WTC11 (cell line): ENCODE measurements at regions not wholly inside any gene's neighbourhood (a gene's known extent, or its start where the extent isn't known, plus 50 kb on each side); places are given as distances from the start of the nearest gene placed in this dataset.

ENCODE experiments used
- ATAC-seq: fragments of 200-7000 bp; cut with Tn5 transposase; 2 replicates; pipeline ENCODE4 v1.10.0; 2021; ENCODE audit warnings: mild to moderate bottlenecking, moderate library complexity
- CTCF ChIA-PET: fragments of 300-600 bp; sonication (Branson Sonifier 250); formaldehyde crosslinking; loops from one replicate; lab custom pipeline; 2021; ENCODE audit warnings: antibody characterized with exemption; lab: Charles Lee
- POLR2A ChIA-PET: fragments of 350-600 bp; sonication (Branson Sonifier 250); formaldehyde crosslinking; loops from one replicate; lab custom pipeline; 2021; ENCODE audit warnings: antibody characterized with exemption; lab: Charles Lee
- DNase-seq: peaks from one replicate; pipeline ENCODE4 v3.0.0; 2021; ENCODE audit warnings: low spot score
- H3K27ac Mint-ChIP-seq: 2 replicates; pipeline ENCODE4 v1.8.0; 2021; ENCODE audit warnings: mixed read lengths
- H3K27me3 Mint-ChIP-seq: 2 replicates; pipeline ENCODE4 v1.8.0; 2021; ENCODE audit warnings: low read depth, mild to moderate bottlenecking, moderate library complexity, mixed read lengths
- H3K36me3 Mint-ChIP-seq: 2 replicates; pipeline ENCODE4 v1.8.0; 2021; ENCODE audit warnings: mixed read lengths
- H3K4me1 Mint-ChIP-seq: 2 replicates; pipeline ENCODE4 v1.8.0; 2022; ENCODE audit warnings: mixed read lengths
- H3K4me3 Mint-ChIP-seq: 2 replicates; pipeline ENCODE4 v1.8.0; 2021; ENCODE audit warnings: mild to moderate bottlenecking, moderate library complexity, mixed read lengths
- H3K9me3 Mint-ChIP-seq: 2 replicates; pipeline ENCODE4 v1.8.0; 2021; ENCODE audit warnings: mixed read lengths
- AFF4 ChIP-seq: sonication (generic); formaldehyde crosslinking; IDR thresholded peaks from 2 replicates; pipeline ENCODE4 v1.8.1; 2023; ENCODE audit warnings: mild to moderate bottlenecking, missing genetic modification reagents, borderline replicate concordance
- CDX4 ChIP-seq: fragments of 250-450 bp; sonication (Bioruptor Pico); IDR thresholded peaks from 2 replicates; pipeline ENCODE4 v1.9.0; 2021; ENCODE audit warnings: moderate library complexity, mild to moderate bottlenecking, inconsistent platforms, borderline replicate concordance
- E2F4 ChIP-seq: sonication (generic); formaldehyde crosslinking; IDR thresholded peaks from 2 replicates; pipeline ENCODE4 v1.8.1; 2022; ENCODE audit warnings: low read depth, mild to moderate bottlenecking, moderate library complexity, missing genetic modification reagents, borderline replicate concordance
- ERG ChIP-seq: fragments of 250-450 bp; sonication (Bioruptor Pico); IDR thresholded peaks from 2 replicates; pipeline ENCODE4 v1.8.0; 2021; ENCODE audit warnings: mild to moderate bottlenecking
- ESRRA ChIP-seq: sonication (generic); formaldehyde crosslinking; IDR thresholded peaks from 2 replicates; pipeline ENCODE4 v1.8.1; 2022; ENCODE audit warnings: mild to moderate bottlenecking, missing genetic modification reagents, borderline replicate concordance
- FOXK1 ChIP-seq: sonication (generic); formaldehyde crosslinking; IDR thresholded peaks from 2 replicates; pipeline ENCODE4 v1.8.0; 2022; ENCODE audit warnings: mild to moderate bottlenecking, moderate library complexity, missing genetic modification reagents
- IRF1 ChIP-seq: sonication (generic); formaldehyde crosslinking; IDR thresholded peaks from 2 replicates; pipeline ENCODE4 v1.8.0; 2023; ENCODE audit warnings: missing genetic modification reagents
- IRF2 ChIP-seq: sonication (generic); formaldehyde crosslinking; IDR thresholded peaks from 2 replicates; pipeline ENCODE4 v1.8.0; 2022; ENCODE audit warnings: low read depth, missing genetic modification reagents, borderline replicate concordance
- MYBL2 ChIP-seq: sonication (generic); formaldehyde crosslinking; IDR thresholded peaks from 2 replicates; pipeline ENCODE4 v1.8.1; 2023; ENCODE audit warnings: mild to moderate bottlenecking, moderate library complexity, missing genetic modification reagents
- NFYB ChIP-seq: sonication (generic); formaldehyde crosslinking; conservative IDR thresholded peaks from 2 replicates; pipeline ENCODE4 v1.8.0; 2022; ENCODE audit warnings: low read depth, missing genetic modification reagents
- NR1H2 ChIP-seq: sonication (generic); formaldehyde crosslinking; IDR thresholded peaks from 2 replicates; pipeline ENCODE4 v1.9.0; 2021; ENCODE audit warnings: mild to moderate bottlenecking, moderate library complexity, missing genetic modification reagents
- NR3C1 ChIP-seq: sonication (generic); formaldehyde crosslinking; conservative IDR thresholded peaks from 2 replicates; pipeline ENCODE4 v1.8.1; 2023; ENCODE audit warnings: low read depth, mild to moderate bottlenecking, missing genetic modification reagents
- ZBTB43 ChIP-seq: sonication (generic); formaldehyde crosslinking; IDR thresholded peaks from 2 replicates; pipeline ENCODE4 v1.8.1; 2023; ENCODE audit warnings: mild to moderate bottlenecking, missing genetic modification reagents
- ZNF263 ChIP-seq: sonication (generic); formaldehyde crosslinking; IDR thresholded peaks from 2 replicates; pipeline ENCODE4 v1.8.1; 2022; ENCODE audit warnings: low read depth, mild to moderate bottlenecking, moderate library complexity, missing genetic modification reagents
- ZNF423 ChIP-seq: fragments of 250-450 bp; sonication (Bioruptor Pico); IDR thresholded peaks from 2 replicates; pipeline ENCODE4 v2.1.2; 2022; ENCODE audit warnings: mild to moderate bottlenecking, moderate library complexity
- ZNF425 ChIP-seq: fragments of 250-450 bp; sonication (Bioruptor Pico); conservative IDR thresholded peaks from 2 replicates; pipeline ENCODE4 v1.9.0; 2021; ENCODE audit warnings: mild to moderate bottlenecking

- Mint-ChIP-seq H3K27ac (no peak overlapping the region), H3K36me3 (no peaks in the 10 kb centered on the region), H3K4me3 (no peak overlapping the region), H3K9me3 (no peaks in the 10 kb centered on the region), H3K4me1 (no peaks in the 10 kb centered on the region), H3K27me3 (no peaks in the 10 kb centered on the region)
- ChIA-PET POLR2A (no interaction called here), CTCF (no interaction called here)
- ATAC-seq: no peak
- DNase-seq: no peak
- TF ChIP-seq IRF1 (CRISPR knock-in tag): no peak
- TF ChIP-seq IRF2 (CRISPR knock-in tag): no peak
- no peak for TF ChIP-seq NR3C1 (CRISPR knock-in tag)
- TF ChIP-seq E2F4 (CRISPR knock-in tag): no peak
- TF ChIP-seq NR1H2 (CRISPR knock-in tag): no peak
- TF ChIP-seq ERG (CRISPR knock-in tag): no peak
- no peak for TF ChIP-seq CDX4 (CRISPR knock-in tag)
- TF ChIP-seq ZNF423: no peak
- TF ChIP-seq ZNF263 (CRISPR knock-in tag): no peak
- no peak for TF ChIP-seq ZBTB43
Observed at GRCh38 chr2:67251741-67252140, 145.4 kb upstream of the ETAA1 start.

GRCh38 chr2:67255933-67256615 is 141.1 kb upstream of the ETAA1 start:
- CTCF ChIA-PET: no interaction called here
- no peak overlapping the region for H3K4me3 Mint-ChIP-seq
- no peak overlapping the region for H3K27ac Mint-ChIP-seq
- H3K36me3 Mint-ChIP-seq: no peaks in the 10 kb centered on the region
- no peaks in the 10 kb centered on the region for H3K9me3 Mint-ChIP-seq
- DNase-seq (no peak), ATAC-seq (no peak)
- H3K27me3 Mint-ChIP-seq: no peaks in the 10 kb centered on the region
- POLR2A ChIA-PET: no interaction called here
- TF ChIP-seq ESRRA (CRISPR knock-in tag): no peak
- TF ChIP-seq AFF4: no peak
- TF ChIP-seq FOXK1 (CRISPR knock-in tag): no peak
- TF ChIP-seq E2F4 (CRISPR knock-in tag): no peak
- no peak for TF ChIP-seq ZNF425 (CRISPR knock-in tag)
- TF ChIP-seq MYBL2 (CRISPR knock-in tag): no peak
- TF ChIP-seq NFYB (CRISPR knock-in tag): no peak
- no peaks in the 10 kb centered on the region for H3K4me1 Mint-ChIP-seq
